ENCODE measurements at regions not wholly inside any gene's neighbourhood (a gene's known extent, or its start where the extent isn't known, plus 50 kb on each side); places are given as distances from the start of the nearest gene placed in this dataset.

GRCh38 chr10:20641605-20642004 is 255.5 kb downstream of the NEBL start:
- TF ChIP-seq CTCF (optimal IDR thresholded peaks at IDR 0.05 in 1 of 3, IDR thresholded peaks at IDR 0.05 in 1 of 3, conservative IDR thresholded peaks at IDR 0.05 in 1 of 3; ENCODE audit: extremely low read depth in 1 of 3, insufficient read depth in 2 of 3, low read length in 3 of 3): no peak
- no peak for TF ChIP-seq EZH2 (IDR thresholded peaks at IDR 0.05; ENCODE audit: low read length)
- H3K4me1 ChIP-seq (ENCODE audit: control insufficient read depth, extremely low read depth, insufficient read depth, low read length): no peaks in the 10 kb centered on the region
- no peak overlapping the region for H2AFZ ChIP-seq (ENCODE audit: control insufficient read depth, low read length)
- H3K9me1 ChIP-seq (ENCODE audit: control insufficient read depth, extremely low read depth, insufficient read depth, low read length): no peaks in the 10 kb centered on the region
- H4K20me1 ChIP-seq (ENCODE audit: control insufficient read depth, extremely low read depth, insufficient read depth, low read length): no peaks in the 10 kb centered on the region
- no peak for FAIRE-seq
- no peak for DNase-seq (ENCODE audit: low read depth, low spot score)
- no peaks in the 10 kb centered on the region for H3K9me3 ChIP-seq (ENCODE audit: control insufficient read depth, low read depth, low read length)
- no peak overlapping the region for H3K4me2 ChIP-seq (ENCODE audit: control insufficient read depth, extremely low read depth, insufficient read depth, low read depth, low read length)
- no peak overlapping the region for H3K4me3 ChIP-seq (ENCODE audit: control insufficient read depth in 2 of 3, extremely low read depth in 1 of 3, insufficient read depth in 2 of 3, low read depth in 1 of 3, low read length in 3 of 3)
- H3K27ac ChIP-seq (ENCODE audit: control insufficient read depth, insufficient read depth, low read length): no peak overlapping the region
- H3K79me2 ChIP-seq (ENCODE audit: control insufficient read depth, insufficient read depth, low read length): no peaks in the 10 kb centered on the region
- no peak overlapping the region for H3K9ac ChIP-seq (ENCODE audit: control insufficient read depth, extremely low read depth, insufficient read depth, low read length)
- dilution Hi-C loops (cut with MboI; ENCODE audit: extremely low pct_ligation_motif_present, low sequenced_read_pairs): no loop called here
- no peaks in the 10 kb centered on the region for H3K27me3 ChIP-seq (ENCODE audit: control insufficient read depth, extremely low read depth, insufficient read depth, low read length)
- no peaks in the 10 kb centered on the region for H3K36me3 ChIP-seq (ENCODE audit: control insufficient read depth in 2 of 2, extremely low read depth in 1 of 2, insufficient read depth in 2 of 2, low read length in 2 of 2)

- Histone ChIP-seq H3K9me1 (ENCODE audit: control insufficient read depth, extremely low read depth, insufficient read depth, low read length) (no peaks in the 10 kb centered on the region), H3K9me3 (ENCODE audit: control insufficient read depth, low read depth, low read length) (no peaks in the 10 kb centered on the region), H3K4me1 (ENCODE audit: control insufficient read depth, extremely low read depth, insufficient read depth, low read length) (peaks cover 3% of the 10 kb centered on the region), H3K79me2 (ENCODE audit: control insufficient read depth, insufficient read depth, low read length) (no peaks in the 10 kb centered on the region), H3K9ac (ENCODE audit: control insufficient read depth, extremely low read depth, insufficient read depth, low read length) (no peak overlapping the region), H3K27ac (ENCODE audit: control insufficient read depth, insufficient read depth, low read length) (no peak overlapping the region), H3K36me3 (ENCODE audit: control insufficient read depth in 2 of 2, extremely low read depth in 1 of 2, insufficient read depth in 2 of 2, low read length in 2 of 2) (no peaks in the 10 kb centered on the region), H2AFZ (ENCODE audit: control insufficient read depth, low read length) (no peak overlapping the region), H4K20me1 (ENCODE audit: control insufficient read depth, extremely low read depth, insufficient read depth, low read length) (no peaks in the 10 kb centered on the region), H3K27me3 (ENCODE audit: control insufficient read depth, extremely low read depth, insufficient read depth, low read length) (no peaks in the 10 kb centered on the region), H3K4me2 (ENCODE audit: control insufficient read depth, extremely low read depth, insufficient read depth, low read depth, low read length) (no peak overlapping the region), H3K4me3 (ENCODE audit: control insufficient read depth in 2 of 3, extremely low read depth in 1 of 3, insufficient read depth in 2 of 3, low read depth in 1 of 3, low read length in 3 of 3) (no peak overlapping the region)
- FAIRE-seq (no peak), DNase-seq (ENCODE audit: low read depth, low spot score) (no peak)
- dilution Hi-C loops (cut with MboI; ENCODE audit: extremely low pct_ligation_motif_present, low sequenced_read_pairs): no loop called here
- TF ChIP-seq EZH2 (IDR thresholded peaks at IDR 0.05; ENCODE audit: low read length) (no peak), CTCF (optimal IDR thresholded peaks at IDR 0.05 in 1 of 3, IDR thresholded peaks at IDR 0.05 in 1 of 3, conservative IDR thresholded peaks at IDR 0.05 in 1 of 3; ENCODE audit: extremely low read depth in 1 of 3, insufficient read depth in 2 of 3, low read length in 3 of 3) (no peak)
Observed at GRCh38 chr10:20635570-20635969, 261.5 kb downstream of the NEBL start.

Measured in keratinocyte (primary cell).